GM12874 (cell line): ENCODE measurements at regions not wholly inside any gene's neighbourhood (a gene's known extent, or its start where the extent isn't known, plus 50 kb on each side); places are given as distances from the start of the nearest gene placed in this dataset.

Experiments
- TF ChIP-seq, protein P1 (sequence below): IDR thresholded peaks from 2 replicates; pipeline ENCODE4 v1.5.1; 2011; ENCODE audit warnings: low read depth, mild to moderate bottlenecking, control low read depth, low read length, moderate library complexity; ENCODE audit not compliant: insufficient read depth

DNA sequence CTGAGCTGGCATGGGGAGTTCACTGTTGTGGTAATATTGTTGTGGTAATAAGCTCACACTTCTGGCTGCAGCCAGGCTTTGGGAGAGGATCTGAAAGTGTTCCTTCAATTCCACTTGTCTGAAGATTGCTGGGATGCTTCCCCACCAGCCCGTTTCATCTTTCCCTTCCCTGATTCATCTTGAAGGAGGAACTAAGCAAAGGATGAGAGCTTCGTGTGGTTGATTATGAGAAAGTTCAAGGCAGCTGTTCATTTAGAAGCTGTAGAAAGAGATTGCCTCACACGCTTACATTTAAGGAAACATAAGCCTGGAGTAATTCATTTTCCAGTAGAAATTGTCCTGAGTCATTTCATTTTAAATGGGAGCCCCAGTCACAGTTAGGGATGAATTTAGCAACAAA lies 122.4 kb upstream of the GAS1 start:
- TF ChIP-seq, protein P1, sequence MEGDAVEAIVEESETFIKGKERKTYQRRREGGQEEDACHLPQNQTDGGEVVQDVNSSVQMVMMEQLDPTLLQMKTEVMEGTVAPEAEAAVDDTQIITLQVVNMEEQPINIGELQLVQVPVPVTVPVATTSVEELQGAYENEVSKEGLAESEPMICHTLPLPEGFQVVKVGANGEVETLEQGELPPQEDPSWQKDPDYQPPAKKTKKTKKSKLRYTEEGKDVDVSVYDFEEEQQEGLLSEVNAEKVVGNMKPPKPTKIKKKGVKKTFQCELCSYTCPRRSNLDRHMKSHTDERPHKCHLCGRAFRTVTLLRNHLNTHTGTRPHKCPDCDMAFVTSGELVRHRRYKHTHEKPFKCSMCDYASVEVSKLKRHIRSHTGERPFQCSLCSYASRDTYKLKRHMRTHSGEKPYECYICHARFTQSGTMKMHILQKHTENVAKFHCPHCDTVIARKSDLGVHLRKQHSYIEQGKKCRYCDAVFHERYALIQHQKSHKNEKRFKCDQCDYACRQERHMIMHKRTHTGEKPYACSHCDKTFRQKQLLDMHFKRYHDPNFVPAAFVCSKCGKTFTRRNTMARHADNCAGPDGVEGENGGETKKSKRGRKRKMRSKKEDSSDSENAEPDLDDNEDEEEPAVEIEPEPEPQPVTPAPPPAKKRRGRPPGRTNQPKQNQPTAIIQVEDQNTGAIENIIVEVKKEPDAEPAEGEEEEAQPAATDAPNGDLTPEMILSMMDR, result no peak

- TF ChIP-seq, protein P1, result no peak
These were observed 123.0 kb upstream of the GAS1 start for GRCh38 chr9:87070336-87070735.

DNA sequence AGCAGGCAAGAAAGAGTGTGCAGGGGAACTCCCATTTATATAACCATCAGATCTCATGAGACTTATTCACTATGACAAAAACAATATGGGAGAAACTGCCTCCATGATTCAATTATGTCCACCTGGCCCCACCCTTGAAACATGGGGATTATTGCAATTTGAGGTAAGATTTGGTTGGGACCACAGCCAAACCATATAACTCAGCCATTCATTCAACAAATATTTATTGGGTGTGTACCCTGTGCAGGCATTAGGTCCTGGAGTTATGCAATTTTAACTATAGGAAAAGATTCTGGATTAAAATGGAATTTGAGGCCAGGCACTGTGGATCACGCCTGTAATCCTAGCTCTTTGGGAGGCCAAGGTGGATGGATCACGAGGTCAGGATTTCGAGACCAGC lies 124.2 kb upstream of the GAS1 start:
- TF ChIP-seq, protein P1, result no peak

DNA sequence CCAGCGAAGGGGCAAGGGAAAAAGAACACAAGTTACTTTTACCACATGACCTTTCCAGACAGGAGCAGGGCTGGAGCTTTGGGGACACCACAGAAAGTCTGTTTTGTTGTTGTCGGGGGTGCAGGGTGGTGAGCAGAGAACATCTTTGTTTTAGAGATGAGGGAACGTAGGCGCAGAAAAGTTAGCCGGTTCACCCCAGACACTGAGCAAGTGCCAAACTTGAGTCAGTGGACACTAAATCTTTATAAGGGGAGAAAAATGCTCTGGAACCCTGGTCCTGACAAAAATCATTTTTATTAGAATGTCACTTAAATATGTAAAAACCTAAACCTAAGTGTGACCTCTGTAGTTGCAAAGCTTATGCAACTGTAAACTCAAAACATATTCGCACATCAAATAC lies 126.4 kb upstream of the GAS1 start:
- TF ChIP-seq, protein P1, result no peak

DNA sequence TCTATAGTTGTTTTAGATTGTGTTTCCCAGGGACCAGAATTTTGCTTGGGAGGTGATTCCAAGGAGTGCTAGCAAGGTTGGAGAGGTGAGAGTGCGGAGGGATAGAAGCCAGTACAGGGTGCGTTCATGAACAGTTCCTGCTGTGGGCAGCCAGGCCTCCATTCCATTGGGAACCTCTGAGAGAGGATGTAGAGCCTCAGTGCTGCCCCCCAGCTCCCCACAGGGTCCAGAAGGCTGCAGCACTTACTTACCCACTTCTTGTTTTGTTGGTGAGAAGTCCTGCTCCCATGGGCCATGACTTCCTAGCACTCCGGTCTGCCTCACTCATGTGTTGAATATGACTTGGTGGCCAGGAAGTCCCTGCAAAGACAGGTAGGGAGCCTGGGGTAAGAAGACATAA lies 128.2 kb upstream of the GAS1 start:
- TF ChIP-seq, protein P1, result no peak

GRCh38 chr9:87076825-87077224 lies 129.5 kb upstream of the GAS1 start:
- TF ChIP-seq, protein P1, result no peak

DNA sequence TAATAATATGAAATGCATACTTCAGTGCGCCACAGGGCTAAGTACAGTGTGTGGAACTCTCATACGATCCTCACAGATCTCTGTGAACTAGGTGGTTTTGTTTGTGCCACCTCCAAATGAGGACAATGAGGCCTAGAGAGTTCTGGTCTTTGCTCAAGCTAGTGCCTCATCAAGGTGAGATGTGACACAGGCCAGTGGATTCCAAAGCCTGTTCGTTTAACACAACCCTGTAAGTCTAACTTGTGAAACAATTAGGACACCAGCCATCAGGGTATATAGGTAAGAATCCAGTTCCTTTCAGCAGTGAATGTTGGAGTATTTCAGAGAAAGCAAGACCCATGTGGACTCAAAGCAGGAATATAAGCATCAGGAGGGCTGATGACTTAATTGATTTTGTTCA lies 130.7 kb upstream of the GAS1 start:
- TF ChIP-seq, protein P1, result no peak
